ENCODE measurements at regions not wholly inside any gene's neighbourhood (a gene's known extent, or its start where the extent isn't known, plus 50 kb on each side); places are given as distances from the start of the nearest gene placed in this dataset.

- H3K9me3 ChIP-seq (ENCODE audit: control insufficient read depth in 2 of 3, insufficient read depth in 1 of 3, low read length in 3 of 3): no peaks in the 10 kb centered on the region
- DNase-seq: peak in 1 of 5 donors; percentile 64
- no peaks in the 10 kb centered on the region for H3K27me3 ChIP-seq (ENCODE audit: control insufficient read depth, insufficient read depth, low read length)
- no peak overlapping the region for H3K9ac ChIP-seq (ENCODE audit: low read length in 3 of 3)
- no peak overlapping the region for H3K27ac ChIP-seq (ENCODE audit: low read depth in 2 of 2, low read length in 2 of 2)
- TF ChIP-seq CTCF (IDR thresholded peaks at IDR 0.05; ENCODE audit: borderline replicate concordance, extremely low read depth, insufficient read depth): peak; percentile 14
- no peaks in the 10 kb centered on the region for H3K4me1 ChIP-seq (ENCODE audit: control insufficient read depth in 2 of 3, insufficient read depth in 2 of 3, low read depth in 1 of 3, low read length in 3 of 3)
- no peak for FAIRE-seq
- no peak overlapping the region for H3K4me3 ChIP-seq (ENCODE audit: low read length in 3 of 3)
- intact Hi-C loops (cut with DNase I): no loop called here
- no peaks in the 10 kb centered on the region for H3K36me3 ChIP-seq (ENCODE audit: control insufficient read depth in 2 of 3, insufficient read depth in 3 of 3, low read length in 3 of 3)
Measured at GRCh38 chr1:164914208-164914607, 355.2 kb downstream of the PBX1 start.

GRCh38 chr1:164912290-164912689 lies 353.3 kb downstream of the PBX1 start:
- no peak overlapping the region for H3K4me3 ChIP-seq (ENCODE audit: low read length in 3 of 3)
- no peak overlapping the region for H3K27ac ChIP-seq (ENCODE audit: low read depth in 2 of 2, low read length in 2 of 2)
- FAIRE-seq (no peak), DNase-seq (no peak)
- no peaks in the 10 kb centered on the region for H3K4me1 ChIP-seq (ENCODE audit: control insufficient read depth in 2 of 3, insufficient read depth in 2 of 3, low read depth in 1 of 3, low read length in 3 of 3)
- no peaks in the 10 kb centered on the region for H3K36me3 ChIP-seq (ENCODE audit: control insufficient read depth in 2 of 3, insufficient read depth in 3 of 3, low read length in 3 of 3)
- H3K9ac ChIP-seq (ENCODE audit: low read length in 3 of 3): no peak overlapping the region
- intact Hi-C loops (cut with DNase I): no loop called here
- TF ChIP-seq CTCF (IDR thresholded peaks at IDR 0.05; ENCODE audit: borderline replicate concordance, extremely low read depth, insufficient read depth): no peak
- no peaks in the 10 kb centered on the region for H3K9me3 ChIP-seq (ENCODE audit: control insufficient read depth in 2 of 3, insufficient read depth in 1 of 3, low read length in 3 of 3)
- no peaks in the 10 kb centered on the region for H3K27me3 ChIP-seq (ENCODE audit: control insufficient read depth, insufficient read depth, low read length)

GRCh38 chr1:164910671-164911070 lies 351.7 kb downstream of the PBX1 start:
- no peaks in the 10 kb centered on the region for H3K4me1 ChIP-seq (ENCODE audit: control insufficient read depth in 2 of 3, insufficient read depth in 2 of 3, low read depth in 1 of 3, low read length in 3 of 3)
- no peak overlapping the region for H3K4me3 ChIP-seq (ENCODE audit: low read length in 3 of 3)
- intact Hi-C loops (cut with DNase I): no loop called here
- H3K9ac ChIP-seq (ENCODE audit: low read length in 3 of 3): no peak overlapping the region
- no peaks in the 10 kb centered on the region for H3K9me3 ChIP-seq (ENCODE audit: control insufficient read depth in 2 of 3, insufficient read depth in 1 of 3, low read length in 3 of 3)
- no peak for FAIRE-seq
- DNase-seq: no peak
- H3K36me3 ChIP-seq (ENCODE audit: control insufficient read depth in 2 of 3, insufficient read depth in 3 of 3, low read length in 3 of 3): no peaks in the 10 kb centered on the region
- H3K27ac ChIP-seq (ENCODE audit: low read depth in 2 of 2, low read length in 2 of 2): no peak overlapping the region
- no peaks in the 10 kb centered on the region for H3K27me3 ChIP-seq (ENCODE audit: control insufficient read depth, insufficient read depth, low read length)
- no peak for TF ChIP-seq CTCF (IDR thresholded peaks at IDR 0.05; ENCODE audit: borderline replicate concordance, extremely low read depth, insufficient read depth)

- DNase-seq (no peak), FAIRE-seq (no peak)
- Histone ChIP-seq H3K27ac (ENCODE audit: low read depth in 2 of 2, low read length in 2 of 2) (no peak overlapping the region), H3K36me3 (ENCODE audit: control insufficient read depth in 2 of 3, insufficient read depth in 3 of 3, low read length in 3 of 3) (no peaks in the 10 kb centered on the region), H3K27me3 (ENCODE audit: control insufficient read depth, insufficient read depth, low read length) (no peaks in the 10 kb centered on the region), H3K4me1 (ENCODE audit: control insufficient read depth in 2 of 3, insufficient read depth in 2 of 3, low read depth in 1 of 3, low read length in 3 of 3) (no peaks in the 10 kb centered on the region), H3K9ac (ENCODE audit: low read length in 3 of 3) (no peak overlapping the region), H3K4me3 (ENCODE audit: low read length in 3 of 3) (no peak overlapping the region), H3K9me3 (ENCODE audit: control insufficient read depth in 2 of 3, insufficient read depth in 1 of 3, low read length in 3 of 3) (no peaks in the 10 kb centered on the region)
- intact Hi-C loops (cut with DNase I): no loop called here
- no peak for TF ChIP-seq CTCF (IDR thresholded peaks at IDR 0.05; ENCODE audit: borderline replicate concordance, extremely low read depth, insufficient read depth)
Measured at GRCh38 chr1:164907666-164908065, 348.7 kb downstream of the PBX1 start.
